Thyroid gland (tissue), 4 donors: ENCODE measurements at regions not wholly inside any gene's neighbourhood (a gene's known extent, or its start where the extent isn't known, plus 50 kb on each side); places are given as distances from the start of the nearest gene placed in this dataset.

ENCODE experiments used
- DNase-seq, 2 donors: peaks; one replicate each; pipeline ENCODE4 v3.0.0-alpha.2; 2019
- H3K27ac ChIP-seq, 3 donors: fragments of 200-600 bp; sonication (generic); 1 replicate in 2 of 3; 2 replicates in 1 of 3; pipeline ENCODE4 v1.5.1; 2016 to 2019; ENCODE audit warnings: mild to moderate bottlenecking in 1 of 3, moderate library complexity in 1 of 3
- H3K27me3 ChIP-seq: fragments of 200-600 bp; sonication (generic); one replicate; pipeline ENCODE4 v1.5.1; 2019
- H3K36me3 ChIP-seq, 2 donors: fragments of 200-600 bp; sonication (generic); one replicate each; pipeline ENCODE4 v1.5.1; 2016 to 2019
- H3K4me1 ChIP-seq, 2 donors: fragments of 200-600 bp; sonication (generic); one replicate each; pipeline ENCODE4 v1.5.1; 2017 to 2019
- H3K4me3 ChIP-seq, 3 donors: fragments of 200-600 bp; sonication (generic); replicated peaks in 1 of 3; 1 replicate in 2 of 3; 2 replicates in 1 of 3; pipeline ENCODE4 v1.5.1; 2016; ENCODE audit warnings: mild to moderate bottlenecking in 1 of 3
- H3K9me3 ChIP-seq: fragments of 200-600 bp; sonication (generic); one replicate; pipeline ENCODE4 v1.5.1; 2017
- POLR2A ChIP-seq, 2 donors: fragments of 450-650 bp; IDR thresholded peaks; one replicate each; pipeline ENCODE4 v1.6.1; 2017; ENCODE audit warnings: antibody characterized with exemption in 2 of 2, mild to moderate bottlenecking in 2 of 2, moderate library complexity in 1 of 2
- WGBS, 2 donors: methylation state at CpG; one replicate each; pipeline ENCODE4 v1.1.5; 2017; 5-methylcytosine and 5-hydroxymethylcytosine counted together
- intact Hi-C: fragments of 100-400 bp; cut with DNase I; formaldehyde crosslinking; loops from one replicate; pipeline ENCODE4 v1.15.1; 2023
- TF ChIP-seq, protein P1 (sequence below), 6 experiments: fragments of 200-600 bp in 3 of 6; fragments of 450-650 bp in 3 of 6; sonication (generic) in 3 of 6; IDR thresholded peaks; one replicate each; pipeline ENCODE4 v1.5.1; 2016 to 2019; ENCODE audit warnings: antibody characterized with exemption in 6 of 6, mild to moderate bottlenecking in 2 of 6, inconsistent platforms in 1 of 6, moderate library complexity in 1 of 6

DNA sequence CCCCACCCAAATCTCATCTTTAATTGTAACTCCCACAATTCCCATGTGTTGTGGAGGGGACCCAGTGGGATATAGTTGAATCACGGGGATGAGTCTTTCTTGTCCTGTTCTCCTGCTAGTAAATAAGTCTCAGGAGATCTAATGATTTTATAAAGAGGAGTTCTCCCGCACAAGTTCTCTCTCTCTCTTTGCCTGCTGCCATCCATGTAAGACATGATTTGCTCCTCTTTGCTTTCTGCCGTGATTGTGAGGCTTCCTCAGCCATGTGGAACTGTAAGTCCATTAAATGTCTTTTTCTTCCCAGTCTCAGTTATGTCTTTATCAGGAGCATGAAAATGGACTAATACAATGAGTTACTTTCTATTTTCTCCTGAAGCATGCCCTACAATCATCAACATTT lies 1158.5 kb downstream of the CDH18 start:
- no peaks in the 10 kb centered on the region for H3K36me3 ChIP-seq
- TF ChIP-seq, protein P1, sequence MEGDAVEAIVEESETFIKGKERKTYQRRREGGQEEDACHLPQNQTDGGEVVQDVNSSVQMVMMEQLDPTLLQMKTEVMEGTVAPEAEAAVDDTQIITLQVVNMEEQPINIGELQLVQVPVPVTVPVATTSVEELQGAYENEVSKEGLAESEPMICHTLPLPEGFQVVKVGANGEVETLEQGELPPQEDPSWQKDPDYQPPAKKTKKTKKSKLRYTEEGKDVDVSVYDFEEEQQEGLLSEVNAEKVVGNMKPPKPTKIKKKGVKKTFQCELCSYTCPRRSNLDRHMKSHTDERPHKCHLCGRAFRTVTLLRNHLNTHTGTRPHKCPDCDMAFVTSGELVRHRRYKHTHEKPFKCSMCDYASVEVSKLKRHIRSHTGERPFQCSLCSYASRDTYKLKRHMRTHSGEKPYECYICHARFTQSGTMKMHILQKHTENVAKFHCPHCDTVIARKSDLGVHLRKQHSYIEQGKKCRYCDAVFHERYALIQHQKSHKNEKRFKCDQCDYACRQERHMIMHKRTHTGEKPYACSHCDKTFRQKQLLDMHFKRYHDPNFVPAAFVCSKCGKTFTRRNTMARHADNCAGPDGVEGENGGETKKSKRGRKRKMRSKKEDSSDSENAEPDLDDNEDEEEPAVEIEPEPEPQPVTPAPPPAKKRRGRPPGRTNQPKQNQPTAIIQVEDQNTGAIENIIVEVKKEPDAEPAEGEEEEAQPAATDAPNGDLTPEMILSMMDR (IDR thresholded peaks at IDR 0.05): no peak
- no peak for TF ChIP-seq POLR2A (IDR thresholded peaks at IDR 0.05)
- H3K9me3 ChIP-seq: no peaks in the 10 kb centered on the region
- 95 to 96% methylated on average over 3 of the region's 3 CpGs for WGBS, 2 donors
- DNase-seq: no peak
- H3K27ac ChIP-seq: no peak overlapping the region
- intact Hi-C loops: no loop called here
- H3K4me3 ChIP-seq: no peak overlapping the region
- no peaks in the 10 kb centered on the region for H3K4me1 ChIP-seq
- no peaks in the 10 kb centered on the region for H3K27me3 ChIP-seq

DNA sequence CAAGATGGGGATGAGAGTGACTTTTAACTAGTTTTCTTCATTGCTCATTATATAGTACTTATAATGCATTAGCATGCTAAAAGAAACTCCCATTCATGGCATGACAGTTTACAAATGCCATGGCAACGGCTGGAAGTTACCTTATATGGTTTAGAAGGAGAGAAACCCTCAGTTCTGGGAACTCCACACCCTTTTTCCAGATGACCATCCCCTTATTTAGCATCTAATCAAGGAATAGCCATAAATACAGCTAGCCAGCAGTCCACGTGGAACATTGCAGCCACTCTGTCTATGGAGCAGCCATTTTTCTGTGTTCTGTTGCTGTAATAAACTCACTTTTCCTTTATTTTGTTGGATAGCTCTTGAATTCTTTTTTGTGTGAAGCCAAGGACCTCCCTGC lies 1137.8 kb downstream of the CDH18 start:
- Histone ChIP-seq H3K27me3 (no peaks in the 10 kb centered on the region), H3K36me3 (no peaks in the 10 kb centered on the region), H3K4me1 (no peaks in the 10 kb centered on the region), H3K4me3 (no peak overlapping the region), H3K27ac (no peak overlapping the region), H3K9me3 (no peaks in the 10 kb centered on the region)
- DNase-seq: no peak
- WGBS, 2 donors: 65 to 80% methylated on average over 2 of the region's 2 CpGs
- TF ChIP-seq POLR2A (IDR thresholded peaks at IDR 0.05): no peak
- TF ChIP-seq, protein P1 (IDR thresholded peaks at IDR 0.05): no peak
- intact Hi-C loops: no loop called here

DNA sequence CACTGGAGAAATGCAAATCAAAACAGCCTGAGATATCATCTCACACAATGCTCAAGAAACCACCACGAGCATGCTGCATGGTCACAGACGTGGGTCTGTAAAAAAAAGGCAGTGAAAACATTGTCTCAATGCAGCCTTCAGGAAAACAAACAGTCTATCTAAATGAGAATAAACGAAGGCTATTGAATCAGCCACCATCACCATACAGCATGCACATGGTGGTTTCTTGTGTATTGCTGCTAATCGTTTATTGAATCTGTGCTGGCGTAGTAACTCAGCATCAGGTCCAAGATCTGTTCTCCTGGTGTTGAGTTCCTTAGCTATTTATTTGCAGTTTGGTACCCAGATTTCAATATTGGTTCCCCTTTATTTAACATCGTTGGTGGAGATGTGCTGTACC lies 1115.0 kb downstream of the CDH18 start:
- intact Hi-C loops: no loop called here
- Histone ChIP-seq H3K4me1 (no peaks in the 10 kb centered on the region), H3K27me3 (no peaks in the 10 kb centered on the region), H3K4me3 (no peak overlapping the region), H3K36me3 (no peaks in the 10 kb centered on the region), H3K9me3 (no peaks in the 10 kb centered on the region), H3K27ac (no peak overlapping the region)
- DNase-seq: no peak
- TF ChIP-seq POLR2A (IDR thresholded peaks at IDR 0.05): no peak
- TF ChIP-seq, protein P1 (IDR thresholded peaks at IDR 0.05): no peak
- WGBS, 2 donors: 71% methylated on average over 6 of the region's 6 CpGs

DNA sequence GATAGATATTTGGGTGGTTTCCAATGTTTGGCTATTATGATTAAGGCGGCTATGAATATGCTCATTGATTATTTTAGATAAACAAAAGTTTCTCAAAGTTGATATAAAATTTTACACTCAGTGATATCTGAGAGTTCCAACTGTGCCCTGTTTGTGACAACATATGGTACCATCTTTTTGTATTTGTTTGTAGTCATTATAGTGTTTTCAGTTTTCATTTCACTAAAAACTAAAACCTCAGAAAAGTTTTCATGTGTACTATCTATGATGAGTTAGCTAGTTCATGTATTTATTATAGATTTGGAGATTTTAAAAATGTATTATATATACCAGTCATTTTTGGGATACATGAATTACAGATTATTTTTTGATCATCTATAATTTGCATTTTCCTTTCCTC lies 1111.4 kb downstream of the CDH18 start:
- H3K4me3 ChIP-seq: no peak overlapping the region
- H3K9me3 ChIP-seq: no peaks in the 10 kb centered on the region
- TF ChIP-seq POLR2A (IDR thresholded peaks at IDR 0.05): no peak
- TF ChIP-seq, protein P1 (IDR thresholded peaks at IDR 0.05): no peak
- no peaks in the 10 kb centered on the region for H3K36me3 ChIP-seq
- H3K27me3 ChIP-seq: no peaks in the 10 kb centered on the region
- no peak for DNase-seq
- intact Hi-C loops: no loop called here
- no peaks in the 10 kb centered on the region for H3K4me1 ChIP-seq
- 92 to 95% methylated on average over 1 of the region's 1 CpG for WGBS, 2 donors
- no peak overlapping the region for H3K27ac ChIP-seq

DNA sequence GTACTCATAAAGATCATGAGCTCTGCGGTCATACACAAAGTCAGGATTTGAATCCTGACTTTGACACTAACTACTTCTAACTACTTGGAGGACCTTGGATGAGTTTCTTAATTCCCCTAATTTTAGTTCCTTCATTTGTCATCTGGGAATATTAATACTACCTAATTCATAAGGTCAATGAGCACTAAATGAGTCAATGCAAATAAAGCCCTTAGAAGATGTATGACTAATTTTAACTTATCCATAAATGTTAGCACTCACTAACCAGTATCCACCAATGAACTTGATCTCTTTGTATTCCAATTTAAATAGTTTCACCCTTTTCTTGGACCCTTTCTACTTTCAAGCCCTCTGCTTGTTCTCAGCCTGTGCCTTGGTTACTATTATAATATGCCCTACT lies 1106.4 kb downstream of the CDH18 start:
- no peak for DNase-seq
- intact Hi-C loops: no loop called here
- Histone ChIP-seq H3K27ac (no peak overlapping the region), H3K9me3 (no peaks in the 10 kb centered on the region), H3K36me3 (no peaks in the 10 kb centered on the region), H3K4me1 (no peaks in the 10 kb centered on the region), H3K4me3 (no peak overlapping the region), H3K27me3 (no peaks in the 10 kb centered on the region)
- WGBS, 2 donors: 97 to 100% methylated on average over 1 of the region's 1 CpG
- TF ChIP-seq, protein P1 (IDR thresholded peaks at IDR 0.05): no peak
- no peak for TF ChIP-seq POLR2A (IDR thresholded peaks at IDR 0.05)
